Memory B cell (primary cell): ENCODE measurements at regions not wholly inside any gene's neighbourhood (a gene's known extent, or its start where the extent isn't known, plus 50 kb on each side); places are given as distances from the start of the nearest gene placed in this dataset.
"Not testable (repeated sequence)": the region's sequence is repeated elsewhere in the genome, so short reads cannot be mapped to it uniquely, and the experiment has no call there.

Experiments used
- ATAC-seq: fragments of 150-1000 bp; cut with Tn5 transposase; 2 replicates; pipeline ENCODE4 v1.10.0; 2021; ENCODE audit warnings: low read depth, mild to moderate bottlenecking, moderate library complexity
- DNase-seq, 2 donors: peaks; one replicate each; pipeline ENCODE4 v3.0.0; 2022; ENCODE audit warnings: low spot score in 2 of 2
- H3K27ac Mint-ChIP-seq: one replicate; pipeline ENCODE4 v1.8.0; 2022; ENCODE audit warnings: mild to moderate bottlenecking, moderate library complexity, mixed read lengths
- H3K27me3 Mint-ChIP-seq: one replicate; pipeline ENCODE4 v1.8.0; 2022; ENCODE audit warnings: mixed read lengths
- H3K36me3 Mint-ChIP-seq: one replicate; pipeline ENCODE4 v1.8.0; 2022; ENCODE audit warnings: mild to moderate bottlenecking, mixed read lengths
- H3K4me1 Mint-ChIP-seq: one replicate; pipeline ENCODE4 v1.8.0; 2022; ENCODE audit warnings: mixed read lengths
- H3K4me3 Mint-ChIP-seq: one replicate; pipeline ENCODE4 v1.8.0; 2022; ENCODE audit warnings: mild to moderate bottlenecking, moderate library complexity, mixed read lengths
- H3K9me3 Mint-ChIP-seq: one replicate; pipeline ENCODE4 v1.8.0; 2022; ENCODE audit warnings: mixed read lengths

DNA sequence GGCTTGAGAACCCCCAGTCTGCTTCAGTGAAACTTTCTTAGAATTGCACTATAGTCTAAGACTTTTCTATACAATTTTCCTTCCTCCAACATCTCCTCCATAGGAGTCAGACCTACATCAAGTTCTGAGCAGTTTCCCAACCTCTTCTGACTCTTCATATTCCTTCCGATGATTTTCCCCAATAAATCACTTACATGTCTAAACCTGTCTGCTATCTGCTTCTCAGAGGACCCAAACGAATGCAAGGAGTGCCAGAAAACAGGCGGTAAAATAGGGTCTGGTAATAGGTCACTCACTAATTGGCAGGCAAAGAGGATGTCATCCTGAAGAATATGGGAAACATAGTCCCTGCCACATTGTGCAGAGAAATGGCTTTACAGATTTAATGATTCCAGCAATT lies 153.9 kb downstream of the PCDH18 start:
- Mint-ChIP-seq H3K36me3 (no peaks in the 10 kb centered on the region), H3K9me3 (peaks cover 8% of the 10 kb centered on the region), H3K4me1 (no peaks in the 10 kb centered on the region), H3K4me3 (no peak overlapping the region), H3K27ac (no peak overlapping the region), H3K27me3 (no peaks in the 10 kb centered on the region)
- DNase-seq = no peak
- no peak for ATAC-seq

DNA sequence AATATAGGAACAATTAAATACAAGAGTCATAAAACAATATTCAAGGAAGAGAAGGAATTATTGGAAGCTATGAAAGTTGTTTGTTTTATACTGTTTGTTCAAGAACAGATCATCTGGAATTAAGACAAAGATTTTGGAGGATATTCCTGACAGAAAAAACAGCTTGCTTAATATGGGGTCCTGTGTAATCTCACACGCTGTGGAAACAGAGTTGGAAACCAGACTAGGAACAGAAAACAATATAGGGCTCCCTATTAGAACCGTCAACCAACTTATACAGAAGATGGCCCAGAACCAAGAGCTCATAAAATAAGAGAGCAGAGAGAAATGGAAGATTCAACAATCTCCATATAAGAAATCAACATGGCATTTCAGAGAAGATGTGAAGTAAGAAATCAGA lies 156.0 kb downstream of the PCDH18 start:
- DNase-seq = no peak
- no peak for ATAC-seq
- Mint-ChIP-seq H3K27ac (no peak overlapping the region), H3K9me3 (peaks cover 8% of the 10 kb centered on the region), H3K36me3 (no peaks in the 10 kb centered on the region), H3K27me3 (no peaks in the 10 kb centered on the region), H3K4me1 (no peaks in the 10 kb centered on the region), H3K4me3 (no peak overlapping the region)

DNA sequence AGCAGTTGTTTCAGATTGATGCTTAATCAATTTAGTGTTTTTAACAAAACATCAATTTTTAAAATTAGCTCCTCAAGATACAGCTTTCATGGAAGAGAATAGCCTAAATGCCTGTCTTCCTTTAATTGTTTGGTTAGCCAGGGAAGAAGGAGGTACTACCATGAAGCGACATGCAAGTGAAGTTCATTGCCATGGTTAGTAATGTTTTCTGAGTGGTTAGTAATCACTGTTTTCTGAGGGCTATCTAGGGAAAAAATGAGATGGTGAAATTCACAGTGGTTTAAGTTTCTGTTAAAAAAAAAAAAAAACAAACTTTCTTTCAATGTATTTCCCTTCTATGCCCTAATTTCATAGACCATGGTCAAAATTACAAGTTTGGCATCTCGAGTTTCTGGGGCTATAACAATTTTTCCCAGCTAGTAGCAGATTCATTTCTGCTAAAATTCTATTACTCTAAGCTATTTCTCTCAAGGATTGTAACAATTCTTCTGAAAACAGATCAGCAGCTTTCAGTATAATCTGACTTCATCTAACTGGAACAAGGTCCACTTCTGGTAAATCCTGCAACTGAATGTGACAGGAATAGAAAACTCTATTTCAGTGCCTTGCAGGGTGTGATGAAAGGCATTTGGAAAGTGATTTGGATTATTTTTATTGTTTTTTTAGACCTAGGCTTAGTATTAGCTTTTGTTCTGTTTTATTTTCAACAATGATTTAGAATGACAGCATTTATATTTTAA lies 157.0 kb downstream of the PCDH18 start:
- ATAC-seq (no peak), DNase-seq (no peak)
- no peaks in the 10 kb centered on the region for H3K36me3 Mint-ChIP-seq
- no peaks in the 10 kb centered on the region for H3K27me3 Mint-ChIP-seq
- H3K27ac Mint-ChIP-seq = no peak overlapping the region
- H3K4me1 Mint-ChIP-seq = no peaks in the 10 kb centered on the region
- H3K9me3 Mint-ChIP-seq = peaks cover 8% of the 10 kb centered on the region
- no peak overlapping the region for H3K4me3 Mint-ChIP-seq

DNA sequence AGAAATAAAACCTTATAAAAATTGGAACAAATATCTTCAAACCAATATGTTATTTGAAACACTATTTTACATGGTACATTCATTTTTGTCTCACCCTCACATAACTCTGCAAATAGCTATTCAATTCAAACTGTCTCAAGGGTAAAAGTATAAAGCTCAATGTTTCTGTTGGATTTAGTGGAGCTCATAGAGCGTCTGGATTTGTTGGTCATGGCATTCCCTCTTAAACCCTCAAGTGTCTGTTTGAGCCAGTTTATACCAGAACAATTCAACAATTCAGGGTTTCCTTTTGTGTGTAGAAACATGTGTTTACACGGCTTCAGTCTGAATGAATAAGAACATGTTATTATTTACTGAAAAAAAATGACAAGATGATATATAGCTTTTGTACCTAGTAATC lies 161.6 kb downstream of the PCDH18 start:
- DNase-seq (no peak), ATAC-seq (no peak)
- H3K4me1 Mint-ChIP-seq = no peaks in the 10 kb centered on the region
- H3K27me3 Mint-ChIP-seq = no peaks in the 10 kb centered on the region
- no peak overlapping the region for H3K4me3 Mint-ChIP-seq
- peaks cover 4% of the 10 kb centered on the region for H3K9me3 Mint-ChIP-seq
- H3K27ac Mint-ChIP-seq = no peak overlapping the region
- H3K36me3 Mint-ChIP-seq = no peaks in the 10 kb centered on the region

DNA sequence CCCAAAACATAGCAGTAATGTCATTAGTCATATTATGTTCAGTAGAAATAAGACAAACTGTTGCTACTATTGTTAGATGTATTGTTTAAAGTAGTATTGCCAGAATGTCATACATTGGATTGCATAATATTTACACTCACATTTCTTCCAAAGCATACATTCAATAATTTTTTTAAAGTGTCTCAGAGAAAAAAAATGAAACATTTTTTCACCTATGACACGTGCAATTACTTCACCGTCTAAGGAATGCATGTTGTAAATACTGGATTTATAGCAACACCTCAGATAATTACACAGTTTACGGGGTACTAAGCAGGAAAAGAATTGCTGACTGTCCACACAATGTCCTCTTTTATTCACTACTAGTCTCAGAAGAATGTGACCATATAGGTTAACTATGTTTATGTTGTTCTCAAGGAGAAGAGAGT lies 162.1 kb downstream of the PCDH18 start:
- DNase-seq (no peak), ATAC-seq (no peak)
- Mint-ChIP-seq H3K27ac (no peak overlapping the region), H3K27me3 (no peaks in the 10 kb centered on the region), H3K4me1 (no peaks in the 10 kb centered on the region), H3K9me3 (peaks cover 4% of the 10 kb centered on the region), H3K36me3 (no peaks in the 10 kb centered on the region), H3K4me3 (no peak overlapping the region)

DNA sequence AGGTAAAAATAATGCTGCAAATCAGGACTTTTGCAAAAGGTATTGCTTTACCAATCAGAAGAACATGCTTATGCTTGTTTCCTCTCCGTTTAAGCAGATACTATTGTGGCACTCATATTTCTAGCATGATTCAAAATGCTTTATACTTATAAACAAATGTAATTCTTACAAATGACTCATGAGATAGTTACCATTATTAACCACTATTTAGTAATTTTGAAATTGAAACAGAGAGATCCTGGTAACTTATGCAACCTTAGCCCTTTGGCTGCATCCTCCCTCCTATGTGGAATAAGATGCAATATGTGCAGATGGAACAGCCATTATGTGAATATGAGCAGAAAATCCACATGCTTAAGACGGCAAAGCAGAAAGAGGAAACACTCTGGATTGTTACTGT lies 164.7 kb downstream of the PCDH18 start:
- no peaks in the 10 kb centered on the region for H3K4me1 Mint-ChIP-seq
- no peak overlapping the region for H3K4me3 Mint-ChIP-seq
- H3K27me3 Mint-ChIP-seq = no peaks in the 10 kb centered on the region
- H3K36me3 Mint-ChIP-seq = no peaks in the 10 kb centered on the region
- H3K27ac Mint-ChIP-seq = no peak overlapping the region
- DNase-seq (no peak), ATAC-seq (no peak)
- peaks cover 5% of the 10 kb centered on the region for H3K9me3 Mint-ChIP-seq

DNA sequence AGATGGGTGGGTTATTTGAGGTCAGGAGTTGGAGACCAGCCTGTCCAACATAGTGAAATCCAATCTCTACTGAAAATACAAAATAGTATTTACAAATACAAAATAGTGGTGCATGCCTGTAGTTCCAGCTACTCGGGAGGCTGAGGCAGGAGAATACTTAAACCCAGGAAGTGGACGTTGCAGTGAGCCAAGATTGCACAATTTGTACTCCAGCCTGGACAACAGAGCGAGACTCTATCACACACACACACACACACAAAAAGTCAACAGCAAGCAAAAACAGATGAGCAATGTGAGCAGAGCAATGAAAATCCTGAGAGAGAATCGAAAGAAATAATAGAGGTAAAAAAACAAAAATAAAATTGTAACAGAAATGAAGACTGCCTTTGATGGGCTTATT lies 168.8 kb downstream of the PCDH18 start:
- ATAC-seq (no peak), DNase-seq (no peak)
- Mint-ChIP-seq H3K9me3 (peaks cover 2% of the 10 kb centered on the region), H3K27me3 (no peaks in the 10 kb centered on the region), H3K27ac (no peak overlapping the region), H3K4me1 (no peaks in the 10 kb centered on the region), H3K4me3 (no peak overlapping the region), H3K36me3 (no peaks in the 10 kb centered on the region)

DNA sequence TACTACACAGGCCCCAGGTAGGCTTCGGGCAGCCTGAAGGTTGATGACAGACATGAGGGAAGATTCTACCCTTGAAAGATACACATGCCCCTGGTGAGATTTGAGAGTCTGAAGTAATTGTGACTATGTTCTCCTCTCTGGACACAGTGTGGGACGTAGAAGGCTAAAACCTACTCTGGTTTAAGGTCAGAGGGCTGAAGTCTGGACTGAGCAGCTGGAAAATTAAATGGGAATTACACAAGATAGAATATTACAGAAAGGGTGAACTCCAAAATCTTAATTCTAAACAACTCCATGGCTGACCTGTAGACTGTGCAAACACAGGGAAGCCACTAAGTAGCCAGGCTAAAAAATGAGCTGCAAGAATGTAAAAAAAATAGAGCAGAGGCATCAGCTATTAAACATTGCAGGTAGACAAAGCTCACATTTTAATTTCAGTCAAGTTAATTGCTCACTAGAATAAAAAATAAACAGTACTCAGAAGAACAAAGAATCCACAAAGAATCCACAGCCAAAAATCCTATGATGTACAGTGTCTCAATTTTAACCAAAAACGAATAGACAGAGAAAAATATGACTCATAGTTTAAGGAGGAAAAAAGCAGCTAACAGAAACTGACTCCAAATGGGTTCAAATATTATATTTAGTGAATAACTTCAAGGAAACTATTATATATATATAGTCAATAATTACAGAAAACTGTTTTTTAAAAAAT lies 170.4 kb downstream of the PCDH18 start:
- DNase-seq (no peak), ATAC-seq (no peak)
- H3K4me1 Mint-ChIP-seq = no peaks in the 10 kb centered on the region
- H3K27me3 Mint-ChIP-seq = no peaks in the 10 kb centered on the region
- peaks cover 4% of the 10 kb centered on the region for H3K9me3 Mint-ChIP-seq
- no peaks in the 10 kb centered on the region for H3K36me3 Mint-ChIP-seq
- no peak overlapping the region for H3K27ac Mint-ChIP-seq
- H3K4me3 Mint-ChIP-seq = no peak overlapping the region

DNA sequence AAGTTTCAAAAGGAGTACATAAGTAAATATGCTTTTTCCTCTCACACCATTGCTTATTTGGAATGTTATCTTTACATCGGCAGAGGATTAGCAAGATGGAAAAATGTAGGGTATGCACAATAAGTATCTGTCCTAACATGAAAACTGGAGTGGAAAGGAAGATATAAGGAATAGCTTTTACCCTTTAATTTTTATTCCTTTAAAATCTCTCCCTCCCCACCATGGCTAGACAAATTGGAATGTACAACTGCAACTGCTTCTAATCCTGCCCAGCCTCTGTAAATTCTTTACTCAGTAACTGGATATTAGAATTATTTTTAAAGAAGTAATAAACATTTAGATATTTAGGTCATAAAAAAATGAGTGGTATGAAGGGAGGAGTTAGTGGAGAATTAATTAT lies 171.5 kb downstream of the PCDH18 start:
- Mint-ChIP-seq H3K9me3 (peaks cover 4% of the 10 kb centered on the region), H3K27ac (no peak overlapping the region), H3K36me3 (no peaks in the 10 kb centered on the region), H3K4me1 (no peaks in the 10 kb centered on the region), H3K4me3 (no peak overlapping the region), H3K27me3 (no peaks in the 10 kb centered on the region)
- DNase-seq = no peak
- ATAC-seq = no peak

DNA sequence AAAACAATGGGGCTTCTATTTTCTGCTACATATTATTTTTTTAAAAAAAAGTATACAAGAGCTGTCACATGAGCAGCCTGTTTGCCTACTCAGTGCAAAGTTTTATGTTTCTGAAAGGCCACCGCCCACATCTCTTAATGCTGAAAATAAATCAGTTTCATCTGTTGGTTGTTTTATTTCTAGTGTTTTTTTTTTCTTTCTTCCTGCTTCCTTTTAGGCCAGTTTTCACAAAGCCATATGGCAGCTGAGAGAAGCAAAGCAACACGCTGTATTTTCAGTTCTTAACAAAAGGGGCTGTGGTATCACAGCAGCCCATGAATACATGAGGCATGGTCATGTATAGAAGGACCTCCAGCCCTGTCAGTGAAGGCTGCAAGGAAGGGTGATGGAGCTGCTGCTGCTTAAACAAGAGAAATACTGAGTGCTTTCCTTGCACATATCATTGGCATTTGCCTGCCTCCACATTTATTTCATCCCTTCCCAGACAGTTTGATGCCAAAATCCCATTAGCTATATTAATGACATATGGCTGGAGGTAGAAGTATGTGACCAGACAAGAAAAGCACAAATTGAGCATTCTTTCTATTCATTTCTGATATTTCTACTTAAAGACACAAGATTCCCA lies 172.5 kb downstream of the PCDH18 start:
- peaks cover 4% of the 10 kb centered on the region for H3K9me3 Mint-ChIP-seq
- ATAC-seq (no peak), DNase-seq (no peak)
- no peak overlapping the region for H3K27ac Mint-ChIP-seq
- H3K4me3 Mint-ChIP-seq = no peak overlapping the region
- H3K4me1 Mint-ChIP-seq = no peaks in the 10 kb centered on the region
- H3K27me3 Mint-ChIP-seq = no peaks in the 10 kb centered on the region
- H3K36me3 Mint-ChIP-seq = no peaks in the 10 kb centered on the region

DNA sequence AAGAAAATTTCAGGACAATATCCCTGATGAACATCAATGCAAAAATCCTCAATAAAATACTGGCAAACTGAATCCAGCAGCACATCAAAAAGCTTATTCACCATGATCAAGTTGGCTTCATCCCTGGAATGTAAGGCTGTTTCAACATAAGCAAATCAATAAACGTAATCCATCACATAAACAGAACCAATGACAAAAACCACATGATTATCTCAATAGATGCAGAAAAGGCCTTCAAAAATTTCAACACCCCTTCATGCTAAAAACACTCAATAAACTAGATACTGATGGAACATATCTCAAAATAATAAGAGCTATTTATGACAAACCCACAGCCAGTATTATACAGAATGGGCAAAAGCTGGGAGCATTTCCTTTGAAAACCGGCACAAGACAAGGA lies 177.7 kb downstream of the PCDH18 start:
- DNase-seq, H3K4me3 Mint-ChIP-seq, H3K27me3 Mint-ChIP-seq, H3K9me3 Mint-ChIP-seq, H3K4me1 Mint-ChIP-seq, ATAC-seq, H3K27ac Mint-ChIP-seq, H3K36me3 Mint-ChIP-seq: not testable (repeated sequence)

DNA sequence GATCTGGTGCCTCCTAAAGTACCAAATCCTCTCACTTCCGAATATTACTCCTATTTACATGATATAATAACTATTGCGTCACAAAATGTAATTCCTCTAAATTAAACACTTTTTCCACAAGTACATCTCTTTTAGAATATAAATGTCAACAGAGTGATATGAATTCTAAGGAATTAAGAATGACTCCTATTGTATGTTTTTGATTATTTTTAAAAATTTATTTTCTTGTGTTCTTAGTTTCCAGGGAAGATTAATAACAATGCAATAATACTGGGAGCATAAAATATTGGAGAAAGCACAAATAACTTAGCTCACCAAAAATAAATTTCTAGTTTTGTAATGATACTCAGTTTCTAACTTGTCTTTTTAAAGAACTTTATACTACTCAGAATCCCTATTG lies 184.9 kb downstream of the PCDH18 start:
- no peak overlapping the region for H3K4me3 Mint-ChIP-seq
- no peaks in the 10 kb centered on the region for H3K36me3 Mint-ChIP-seq
- DNase-seq (no peak), ATAC-seq (no peak)
- no peaks in the 10 kb centered on the region for H3K4me1 Mint-ChIP-seq
- peaks cover 4% of the 10 kb centered on the region for H3K9me3 Mint-ChIP-seq
- no peak overlapping the region for H3K27ac Mint-ChIP-seq
- H3K27me3 Mint-ChIP-seq = no peaks in the 10 kb centered on the region

DNA sequence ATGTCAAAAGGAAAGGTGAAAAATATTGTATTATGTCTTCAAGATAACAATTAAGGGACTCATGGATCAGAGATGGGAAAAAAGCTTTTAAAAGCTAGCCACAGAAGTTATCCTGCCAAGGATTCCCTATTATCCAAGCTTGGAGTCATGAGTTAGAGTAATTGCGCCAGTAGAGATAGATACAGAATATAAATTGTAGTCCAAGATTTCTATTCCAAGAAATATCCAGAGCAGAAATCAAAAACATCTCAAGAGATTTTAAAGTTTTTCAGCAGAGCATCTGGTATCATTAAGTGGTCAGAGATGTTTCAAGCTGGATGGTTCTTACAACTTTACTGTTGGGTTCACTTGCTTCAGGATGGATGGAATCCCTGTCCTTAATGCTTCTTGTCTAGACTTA lies 186.7 kb downstream of the PCDH18 start:
- no peak overlapping the region for H3K27ac Mint-ChIP-seq
- DNase-seq = no peak
- ATAC-seq = no peak
- no peaks in the 10 kb centered on the region for H3K36me3 Mint-ChIP-seq
- H3K27me3 Mint-ChIP-seq = no peaks in the 10 kb centered on the region
- H3K9me3 Mint-ChIP-seq = no peaks in the 10 kb centered on the region
- H3K4me1 Mint-ChIP-seq = no peaks in the 10 kb centered on the region
- no peak overlapping the region for H3K4me3 Mint-ChIP-seq

DNA sequence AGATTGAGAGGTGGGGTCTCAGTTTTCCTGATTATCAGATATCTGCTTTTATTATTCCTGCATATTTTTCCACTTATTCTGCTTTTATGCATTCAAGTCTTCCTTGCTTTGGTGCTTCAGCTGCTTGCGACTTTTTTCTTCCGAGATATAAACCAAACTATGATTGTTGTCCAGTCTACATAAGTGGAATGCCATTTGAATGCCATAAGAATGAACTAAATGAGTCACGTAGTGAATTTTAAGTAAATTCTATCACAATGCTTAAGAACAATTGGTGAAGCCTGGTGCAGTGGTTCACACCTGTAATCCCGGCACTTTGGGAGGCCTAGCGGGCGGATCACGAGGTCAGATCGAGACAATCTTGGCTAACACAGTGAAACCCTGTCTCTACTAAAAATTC lies 189.1 kb downstream of the PCDH18 start:
- H3K27me3 Mint-ChIP-seq = no peaks in the 10 kb centered on the region
- ATAC-seq = no peak
- no peak overlapping the region for H3K27ac Mint-ChIP-seq
- H3K9me3 Mint-ChIP-seq = no peaks in the 10 kb centered on the region
- DNase-seq = no peak
- H3K36me3 Mint-ChIP-seq = no peaks in the 10 kb centered on the region
- H3K4me1 Mint-ChIP-seq = no peaks in the 10 kb centered on the region
- no peak overlapping the region for H3K4me3 Mint-ChIP-seq
